Natural killer cell (primary cell): ENCODE measurements at regions not wholly inside any gene's neighbourhood (a gene's known extent, or its start where the extent isn't known, plus 50 kb on each side); places are given as distances from the start of the nearest gene placed in this dataset.

Experiments
- ATAC-seq, 3 donors: fragments of 150-1000 bp in 2 of 3; fragments of 200-7000 bp in 1 of 3; cut with Tn5 transposase; 1 replicate in 1 of 3; 2 replicates in 2 of 3; pipeline ENCODE4 v1.10.0; 2021; ENCODE audit warnings: mild to moderate bottlenecking in 2 of 3, moderate library complexity in 2 of 3
- DNase-seq, 2 donors: peaks; one replicate each; pipeline versions ENCODE4 v3.0.0 to v3.0.0-alpha.2; 2013 to 2021; ENCODE audit warnings: mixed read lengths in 1 of 2
- H3K27ac ChIP-seq: one replicate; pipeline ENCODE4 v1.5.1; 2013; ENCODE audit warnings: mild to moderate bottlenecking, low read length
- H3K27me3 ChIP-seq: one replicate; pipeline ENCODE4 v1.6.1; 2013; ENCODE audit warnings: low read length; ENCODE audit not compliant: control insufficient read depth, insufficient read depth
- H3K36me3 ChIP-seq: one replicate; pipeline ENCODE4 v1.6.1; 2013; ENCODE audit warnings: low read length; ENCODE audit not compliant: control insufficient read depth, insufficient read depth
- H3K4me1 ChIP-seq: one replicate; pipeline ENCODE4 v1.6.1; 2013; ENCODE audit warnings: low read length; ENCODE audit not compliant: control insufficient read depth, insufficient read depth
- H3K4me3 ChIP-seq: one replicate; pipeline ENCODE4 v1.5.1; 2013; ENCODE audit warnings: low read length
- H3K9me3 ChIP-seq: one replicate; pipeline ENCODE4 v1.6.1; 2013; ENCODE audit warnings: low read length; ENCODE audit not compliant: control insufficient read depth, insufficient read depth
- H3K27ac Mint-ChIP-seq, 2 donors: one replicate each; pipeline ENCODE4 v1.8.0; 2022; ENCODE audit warnings: mild to moderate bottlenecking in 2 of 2, mixed read lengths in 2 of 2, moderate library complexity in 1 of 2
- H3K27me3 Mint-ChIP-seq, 2 donors: one replicate each; pipeline ENCODE4 v1.8.0; 2022; ENCODE audit warnings: low read depth in 2 of 2, mixed read lengths in 2 of 2
- H3K36me3 Mint-ChIP-seq: one replicate; pipeline ENCODE4 v1.8.0; 2022; ENCODE audit warnings: mixed read lengths
- H3K4me1 Mint-ChIP-seq, 2 donors: one replicate each; pipeline ENCODE4 v1.8.0; 2022; ENCODE audit warnings: mixed read lengths in 2 of 2
- H3K4me3 Mint-ChIP-seq: one replicate; pipeline ENCODE4 v1.8.0; 2022; ENCODE audit warnings: mild to moderate bottlenecking, moderate library complexity, mixed read lengths
- H3K9me3 Mint-ChIP-seq, 2 donors: one replicate each; pipeline ENCODE4 v1.8.0; 2022; ENCODE audit warnings: mixed read lengths in 2 of 2
- WGBS: methylation state at CpG from one replicate; pipeline ENCODE4 v1.1.7; 2013; ENCODE audit warnings: missing lambda C conversion rate; ENCODE audit not compliant: insufficient coverage; 5-methylcytosine and 5-hydroxymethylcytosine counted together
- intact Hi-C: fragments of 100-400 bp; cut with micrococcal nuclease; formaldehyde crosslinking; loops from one replicate; pipeline ENCODE4 v1.14.2; 2022
- TF ChIP-seq, protein P1 (sequence below): fragments of 200-600 bp; IDR thresholded peaks from one replicate; pipeline ENCODE4 v1.8.0; 2022; ENCODE audit warnings: antibody characterized with exemption

- Mint-ChIP-seq H3K9me3 (no peaks in the 10 kb centered on the region), H3K36me3 (no peaks in the 10 kb centered on the region), H3K27ac (no peak overlapping the region), H3K27me3 (peaks cover 12 to 14% of the 10 kb centered on the region in 2 donors), H3K4me1 (no peaks in the 10 kb centered on the region), H3K4me3 (no peak overlapping the region)
- ATAC-seq (no peak), DNase-seq (no peak)
- Histone ChIP-seq H3K27me3 (peaks cover 3% of the 10 kb centered on the region), H3K27ac (no peak overlapping the region), H3K36me3 (no peaks in the 10 kb centered on the region), H3K4me1 (no peaks in the 10 kb centered on the region), H3K4me3 (no peak overlapping the region), H3K9me3 (no peaks in the 10 kb centered on the region)
- TF ChIP-seq, protein P1, sequence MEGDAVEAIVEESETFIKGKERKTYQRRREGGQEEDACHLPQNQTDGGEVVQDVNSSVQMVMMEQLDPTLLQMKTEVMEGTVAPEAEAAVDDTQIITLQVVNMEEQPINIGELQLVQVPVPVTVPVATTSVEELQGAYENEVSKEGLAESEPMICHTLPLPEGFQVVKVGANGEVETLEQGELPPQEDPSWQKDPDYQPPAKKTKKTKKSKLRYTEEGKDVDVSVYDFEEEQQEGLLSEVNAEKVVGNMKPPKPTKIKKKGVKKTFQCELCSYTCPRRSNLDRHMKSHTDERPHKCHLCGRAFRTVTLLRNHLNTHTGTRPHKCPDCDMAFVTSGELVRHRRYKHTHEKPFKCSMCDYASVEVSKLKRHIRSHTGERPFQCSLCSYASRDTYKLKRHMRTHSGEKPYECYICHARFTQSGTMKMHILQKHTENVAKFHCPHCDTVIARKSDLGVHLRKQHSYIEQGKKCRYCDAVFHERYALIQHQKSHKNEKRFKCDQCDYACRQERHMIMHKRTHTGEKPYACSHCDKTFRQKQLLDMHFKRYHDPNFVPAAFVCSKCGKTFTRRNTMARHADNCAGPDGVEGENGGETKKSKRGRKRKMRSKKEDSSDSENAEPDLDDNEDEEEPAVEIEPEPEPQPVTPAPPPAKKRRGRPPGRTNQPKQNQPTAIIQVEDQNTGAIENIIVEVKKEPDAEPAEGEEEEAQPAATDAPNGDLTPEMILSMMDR = no peak
- intact Hi-C loops = no loop called here
These were observed 161.0 kb upstream of the RORA start for GRCh38 chr15:61390138-61390537.

DNA sequence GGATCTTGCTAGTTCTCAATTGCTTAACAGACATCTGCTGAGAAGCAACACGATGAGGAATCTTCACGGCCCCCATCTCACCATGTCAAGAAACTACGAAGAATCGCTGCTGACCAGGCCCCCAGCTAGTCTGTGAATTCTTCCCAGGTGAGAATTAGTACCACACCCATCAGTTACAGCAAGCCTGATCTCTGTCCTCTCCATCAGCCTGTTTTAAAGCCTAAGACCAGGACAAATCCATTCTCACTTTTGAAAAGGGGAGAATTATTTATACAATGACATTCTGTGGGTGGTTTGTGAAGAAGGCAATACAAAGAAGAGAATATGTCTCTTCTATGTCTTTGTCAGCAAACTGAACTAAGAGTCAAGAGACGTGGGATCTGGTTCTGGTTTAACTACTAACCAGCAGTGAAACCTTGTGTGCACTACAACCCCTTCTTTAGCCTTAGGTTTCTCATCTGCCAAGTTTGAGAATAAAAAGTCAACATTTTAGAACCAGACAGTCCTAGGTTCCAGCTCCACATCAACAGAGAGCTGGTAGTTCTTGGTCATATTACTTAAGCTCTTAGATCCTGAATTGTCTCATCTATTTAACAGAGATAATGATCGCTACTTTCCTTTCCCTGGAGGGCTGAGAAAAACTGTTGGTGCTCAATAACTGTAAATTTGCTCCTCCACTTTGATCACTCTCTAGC lies 160.4 kb upstream of the RORA start:
- intact Hi-C loops = no loop called here
- H3K9me3 ChIP-seq = no peaks in the 10 kb centered on the region
- H3K27me3 ChIP-seq = peaks cover 3% of the 10 kb centered on the region
- Mint-ChIP-seq H3K9me3 (no peaks in the 10 kb centered on the region), H3K4me1 (no peaks in the 10 kb centered on the region), H3K4me3 (no peak overlapping the region), H3K27ac (no peak overlapping the region), H3K27me3 (peaks cover 12 to 14% of the 10 kb centered on the region in 2 donors), H3K36me3 (no peaks in the 10 kb centered on the region)
- H3K36me3 ChIP-seq = no peaks in the 10 kb centered on the region
- DNase-seq (no peak), ATAC-seq (no peak)
- TF ChIP-seq, protein P1 = no peak
- H3K4me3 ChIP-seq = no peak overlapping the region
- 92% methylated on average over 6 of the region's 6 CpGs for WGBS
- H3K27ac ChIP-seq = no peak overlapping the region
- H3K4me1 ChIP-seq = no peaks in the 10 kb centered on the region

GRCh38 chr15:61387675-61388074 lies 158.6 kb upstream of the RORA start:
- Mint-ChIP-seq H3K27me3 (peaks cover 11 to 14% of the 10 kb centered on the region in 2 donors), H3K27ac (no peak overlapping the region), H3K9me3 (no peaks in the 10 kb centered on the region), H3K4me3 (no peak overlapping the region), H3K36me3 (no peaks in the 10 kb centered on the region), H3K4me1 (no peaks in the 10 kb centered on the region)
- Histone ChIP-seq H3K4me3 (no peak overlapping the region), H3K9me3 (no peaks in the 10 kb centered on the region), H3K36me3 (no peaks in the 10 kb centered on the region), H3K4me1 (no peaks in the 10 kb centered on the region), H3K27ac (no peak overlapping the region), H3K27me3 (peaks cover 3% of the 10 kb centered on the region)
- ATAC-seq = no peak
- DNase-seq = no peak
- intact Hi-C loops = no loop called here
- TF ChIP-seq, protein P1 = no peak

DNA sequence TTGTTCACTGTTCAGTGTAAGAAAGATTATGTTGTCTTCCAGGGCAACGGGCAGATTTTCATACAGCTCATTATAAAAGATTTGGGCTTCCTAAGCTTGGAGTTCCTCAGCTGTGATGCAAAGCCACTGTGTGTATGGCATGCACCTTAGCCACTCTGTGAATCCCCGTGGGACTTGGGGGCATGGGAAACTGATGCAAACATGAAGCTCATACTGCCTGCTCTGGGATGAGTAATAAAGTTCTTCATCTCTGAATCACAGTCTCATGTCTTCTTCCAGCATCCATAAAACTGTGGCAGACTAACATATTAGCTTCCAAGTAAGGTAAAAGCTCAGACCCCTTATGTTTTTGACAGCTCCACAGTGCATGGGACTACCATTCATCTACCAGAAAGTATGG lies 154.3 kb upstream of the RORA start:
- TF ChIP-seq, protein P1 = no peak
- intact Hi-C loops = no loop called here

More for the DNA sequence above, 154.3 kb upstream of the RORA start:
- Mint-ChIP-seq H3K27ac (no peak overlapping the region), H3K36me3 (no peaks in the 10 kb centered on the region), H3K9me3 (no peaks in the 10 kb centered on the region), H3K4me1 (no peaks in the 10 kb centered on the region), H3K4me3 (no peak overlapping the region), H3K27me3 (peaks cover 6 to 39% of the 10 kb centered on the region in 2 donors)
- 92% methylated on average over 2 of the region's 2 CpGs for WGBS
- DNase-seq = no peak
- Histone ChIP-seq H3K27ac (no peak overlapping the region), H3K4me1 (no peaks in the 10 kb centered on the region), H3K4me3 (no peak overlapping the region), H3K9me3 (no peaks in the 10 kb centered on the region), H3K36me3 (no peaks in the 10 kb centered on the region), H3K27me3 (peaks cover 3% of the 10 kb centered on the region)
- ATAC-seq = no peak
